Astrocyte (in vitro differentiated cells and primary cell): ENCODE measurements at regions not wholly inside any gene's neighbourhood (a gene's known extent, or its start where the extent isn't known, plus 50 kb on each side); places are given as distances from the start of the nearest gene placed in this dataset.
A peak's percentile ranks its signal among the peaks of the same experiment; 100 is the strongest.

Experiments
- DNase-seq: peaks from one replicate; pipeline ENCODE4 v3.0.0-alpha.2; 2010; ENCODE audit warnings: low read depth
- FAIRE-seq: peaks from 2 replicates; lab custom pipeline; 2011; peaks lifted over from hg19 to GRCh38; lab: Jason Lieb, UNC
- H2AFZ ChIP-seq: 2 replicates; pipeline ENCODE4 v1.6.0; 2012; ENCODE audit warnings: low read depth, low read length, inconsistent platforms
- H3K27ac ChIP-seq: 2 replicates; pipeline ENCODE4 v1.5.1; 2011; ENCODE audit warnings: low read depth, low read length, inconsistent platforms
- H3K27me3 ChIP-seq: 2 replicates; pipeline ENCODE4 v1.6.0; 2011; ENCODE audit warnings: low read length, inconsistent platforms; ENCODE audit not compliant: insufficient read depth
- H3K36me3 ChIP-seq: 2 replicates; pipeline ENCODE4 v1.5.1; 2011; ENCODE audit warnings: low read length, inconsistent platforms; ENCODE audit not compliant: insufficient read depth
- H3K4me1 ChIP-seq: 2 replicates; pipeline ENCODE4 v1.5.1; 2011; ENCODE audit warnings: low read length, inconsistent platforms; ENCODE audit not compliant: insufficient read depth
- H3K4me2 ChIP-seq: 2 replicates; pipeline ENCODE4 v1.6.0; 2012; ENCODE audit warnings: low read length, inconsistent platforms
- H3K4me3 ChIP-seq: 2 replicates; pipeline ENCODE4 v1.5.1; 2011; ENCODE audit warnings: low read depth, mild to moderate bottlenecking, low read length, inconsistent platforms; ENCODE audit not compliant: insufficient read depth
- H3K79me2 ChIP-seq: 2 replicates; pipeline ENCODE4 v1.6.0; 2012; ENCODE audit warnings: mild to moderate bottlenecking, low read length, inconsistent platforms; ENCODE audit not compliant: insufficient read depth
- H3K9ac ChIP-seq: 2 replicates; pipeline ENCODE4 v1.6.0; 2012; ENCODE audit warnings: mild to moderate bottlenecking, low read length, inconsistent platforms
- H3K9me3 ChIP-seq: 2 replicates; pipeline ENCODE4 v1.5.1; 2012; ENCODE audit warnings: low read depth, mild to moderate bottlenecking, low read length, inconsistent platforms; ENCODE audit not compliant: insufficient read depth
- H4K20me1 ChIP-seq: 2 replicates; pipeline ENCODE4 v1.6.0; 2012; ENCODE audit warnings: low read length, inconsistent platforms; ENCODE audit not compliant: insufficient read depth
- H3K27ac Mint-ChIP-seq: one replicate; pipeline ENCODE4 v1.8.0; 2021; ENCODE audit warnings: mild to moderate bottlenecking, mixed read lengths; ENCODE audit not compliant: unreplicated experiment
- H3K27me3 Mint-ChIP-seq: one replicate; pipeline ENCODE4 v1.8.0; 2021; ENCODE audit warnings: low read depth, mixed read lengths; ENCODE audit not compliant: unreplicated experiment
- H3K36me3 Mint-ChIP-seq: one replicate; pipeline ENCODE4 v1.8.0; 2021; ENCODE audit warnings: low read depth, mixed read lengths; ENCODE audit not compliant: unreplicated experiment
- H3K4me1 Mint-ChIP-seq: one replicate; pipeline ENCODE4 v1.8.0; 2021; ENCODE audit warnings: low read depth, mixed read lengths; ENCODE audit not compliant: unreplicated experiment
- H3K4me3 Mint-ChIP-seq: one replicate; pipeline ENCODE4 v1.8.0; 2021; ENCODE audit warnings: mild to moderate bottlenecking, moderate library complexity, mixed read lengths; ENCODE audit not compliant: unreplicated experiment
- H3K9me3 Mint-ChIP-seq: one replicate; pipeline ENCODE4 v1.8.0; 2021; ENCODE audit warnings: mild to moderate bottlenecking, mixed read lengths; ENCODE audit not compliant: unreplicated experiment
- CTCF ChIP-seq: IDR thresholded peaks from 2 replicates; pipeline ENCODE4 v1.5.1; 2011; ENCODE audit warnings: low read depth, mild to moderate bottlenecking, inconsistent platforms, low read length, moderate library complexity; ENCODE audit not compliant: insufficient read depth
- EZH2 ChIP-seq: IDR thresholded peaks from 2 replicates; pipeline ENCODE4 v1.6.1; 2012; ENCODE audit warnings: mild to moderate bottlenecking, low read length, inconsistent platforms; ENCODE audit not compliant: insufficient read depth

GRCh38 chr13:34412817-34413375 lies 529.2 kb upstream of the NBEA start:
- peak overlapping the region; percentile 13 for H3K4me2 ChIP-seq
- H3K4me1 Mint-ChIP-seq: peaks cover 32% of the 10 kb centered on the region

GRCh38 chr13:34413538-34414210 lies 528.4 kb upstream of the NBEA start:
- Mint-ChIP-seq H3K27ac (peak overlapping the region; percentile 35), H3K36me3 (no peaks in the 10 kb centered on the region), H3K27me3 (no peaks in the 10 kb centered on the region), H3K4me3 (no peak overlapping the region), H3K4me1 (peaks cover 32% of the 10 kb centered on the region), H3K9me3 (no peaks in the 10 kb centered on the region)
- no peaks in the 10 kb centered on the region for H4K20me1 ChIP-seq
- no peak overlapping the region for H3K4me2 ChIP-seq
- no peak overlapping the region for H3K9ac ChIP-seq
- no peak for TF ChIP-seq EZH2
- TF ChIP-seq CTCF: no peak
- H3K36me3 ChIP-seq: no peaks in the 10 kb centered on the region
- H2AFZ ChIP-seq: no peak overlapping the region
- H3K9me3 ChIP-seq: no peaks in the 10 kb centered on the region
- H3K4me1 ChIP-seq: no peaks in the 10 kb centered on the region
- peak; percentile 33 for DNase-seq
- no peaks in the 10 kb centered on the region for H3K79me2 ChIP-seq
- no peak for FAIRE-seq
- no peak overlapping the region for H3K4me3 ChIP-seq
- H3K27ac ChIP-seq: no peak overlapping the region
- no peaks in the 10 kb centered on the region for H3K27me3 ChIP-seq

More at GRCh38 chr13:34412817-34413375, 529.2 kb upstream of the NBEA start:
- no peaks in the 10 kb centered on the region for H3K36me3 ChIP-seq
- no peak overlapping the region for H3K9ac ChIP-seq
- FAIRE-seq (peak; percentile 5), DNase-seq (peak; percentile 73)
- TF ChIP-seq CTCF (no peak), EZH2 (no peak)
- no peaks in the 10 kb centered on the region for H3K79me2 ChIP-seq
- no peaks in the 10 kb centered on the region for H3K4me1 ChIP-seq
- H3K9me3 ChIP-seq: no peaks in the 10 kb centered on the region
- H2AFZ ChIP-seq: no peak overlapping the region
- Mint-ChIP-seq H3K27ac (peak overlapping the region; percentile 35), H3K9me3 (no peaks in the 10 kb centered on the region), H3K4me3 (no peak overlapping the region), H3K36me3 (no peaks in the 10 kb centered on the region), H3K27me3 (no peaks in the 10 kb centered on the region)
- no peaks in the 10 kb centered on the region for H3K27me3 ChIP-seq
- no peak overlapping the region for H3K27ac ChIP-seq
- no peak overlapping the region for H3K4me3 ChIP-seq
- no peaks in the 10 kb centered on the region for H4K20me1 ChIP-seq

- Histone ChIP-seq H3K27ac (no peak overlapping the region), H3K4me2 (no peak overlapping the region), H3K9me3 (no peaks in the 10 kb centered on the region), H3K79me2 (no peaks in the 10 kb centered on the region), H2AFZ (no peak overlapping the region), H3K27me3 (no peaks in the 10 kb centered on the region), H4K20me1 (no peaks in the 10 kb centered on the region), H3K9ac (no peak overlapping the region), H3K4me3 (no peak overlapping the region), H3K4me1 (no peaks in the 10 kb centered on the region), H3K36me3 (no peaks in the 10 kb centered on the region)
- no peak overlapping the region for H3K4me3 Mint-ChIP-seq
- no peaks in the 10 kb centered on the region for H3K9me3 Mint-ChIP-seq
- FAIRE-seq (no peak), DNase-seq (no peak)
- no peaks in the 10 kb centered on the region for H3K27me3 Mint-ChIP-seq
- TF ChIP-seq EZH2 (no peak), CTCF (no peak)
- H3K27ac Mint-ChIP-seq: no peak overlapping the region
- peaks cover 36% of the 10 kb centered on the region for H3K4me1 Mint-ChIP-seq
- H3K36me3 Mint-ChIP-seq: no peaks in the 10 kb centered on the region
Observed at GRCh38 chr13:34414616-34415015, 527.5 kb upstream of the NBEA start.
